IPS DF 6.9 (cell line): ENCODE measurements at regions not wholly inside any gene's neighbourhood (a gene's known extent, or its start where the extent isn't known, plus 50 kb on each side); places are given as distances from the start of the nearest gene placed in this dataset.

Source experiments
- DNase-seq: peaks from one replicate; pipeline ENCODE4 v3.0.0-alpha.2; 2013; ENCODE audit warnings: low read depth, low spot score
- H3K27ac ChIP-seq: one replicate; pipeline ENCODE4 v1.5.1; 2013; ENCODE audit warnings: low read length, control low read depth
- H3K27me3 ChIP-seq: 2 replicates; pipeline ENCODE4 v1.6.1; 2013; ENCODE audit warnings: mild to moderate bottlenecking, low read length; ENCODE audit not compliant: control insufficient read depth, insufficient read depth
- H3K36me3 ChIP-seq: 2 replicates; pipeline ENCODE4 v1.6.1; 2013; ENCODE audit warnings: low read length; ENCODE audit not compliant: control insufficient read depth, insufficient read depth
- H3K4me1 ChIP-seq: 2 replicates; pipeline ENCODE4 v1.6.1; 2013; ENCODE audit warnings: low read length; ENCODE audit not compliant: control insufficient read depth, insufficient read depth
- H3K4me3 ChIP-seq: 2 replicates; pipeline ENCODE4 v1.5.1; 2013; ENCODE audit warnings: mild to moderate bottlenecking, low read length
- H3K9me3 ChIP-seq: 2 replicates; pipeline ENCODE4 v1.6.1; 2013; ENCODE audit warnings: low read length, inconsistent platforms; ENCODE audit not compliant: control insufficient read depth, insufficient read depth
- WGBS: extraction: QIAGEN DNeasy Blood & Tissue Kit; methylation state at CpG from one replicate; pipeline ENCODE4 v1.1.7; 2013; ENCODE audit warnings: mixed read lengths, missing lambda C conversion rate; ENCODE audit not compliant: insufficient read length, insufficient coverage; 5-methylcytosine and 5-hydroxymethylcytosine counted together

DNA sequence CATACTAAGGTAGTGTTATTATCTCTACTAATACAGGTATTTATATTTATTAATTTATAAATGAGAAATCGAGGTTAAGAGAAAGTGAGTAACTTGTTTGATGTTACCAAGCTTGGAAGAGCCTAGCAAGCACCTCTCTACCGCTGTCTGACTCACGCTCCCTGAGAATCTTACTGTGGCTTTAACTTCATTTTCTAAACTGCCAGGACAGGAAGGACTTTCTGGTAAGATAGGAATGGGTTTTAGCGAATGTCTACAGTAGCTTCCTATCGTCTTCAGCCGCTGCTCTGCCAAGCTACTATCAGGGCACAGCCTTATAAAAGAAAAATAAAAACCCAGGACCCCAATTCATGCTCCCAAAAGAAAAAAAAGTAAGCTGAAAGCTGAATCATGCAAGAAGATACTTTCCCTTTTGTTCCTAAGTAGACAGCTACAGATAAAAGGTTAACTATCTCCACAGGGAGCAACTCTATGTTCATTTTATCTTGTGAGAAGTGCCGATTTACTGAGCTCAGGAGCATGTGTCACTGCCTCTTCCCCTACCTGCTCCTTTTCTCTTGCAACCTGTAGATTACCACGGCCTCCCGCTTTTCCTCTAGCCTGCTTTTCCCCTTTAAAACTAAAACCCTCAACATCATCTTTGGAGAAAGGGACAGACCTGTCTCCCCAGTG, 60.2 kb downstream of the THNSL1 start:
- no peaks in the 10 kb centered on the region for H3K9me3 ChIP-seq
- no peaks in the 10 kb centered on the region for H3K36me3 ChIP-seq
- H3K27me3 ChIP-seq: no peaks in the 10 kb centered on the region
- no peak for DNase-seq
- H3K27ac ChIP-seq: no peak overlapping the region
- no peaks in the 10 kb centered on the region; the same call in 1 of the 2 replicates for H3K4me1 ChIP-seq
- H3K4me3 ChIP-seq: no peak overlapping the region
- WGBS: 100% methylated on average over 1 of the region's 9 CpGs

DNA sequence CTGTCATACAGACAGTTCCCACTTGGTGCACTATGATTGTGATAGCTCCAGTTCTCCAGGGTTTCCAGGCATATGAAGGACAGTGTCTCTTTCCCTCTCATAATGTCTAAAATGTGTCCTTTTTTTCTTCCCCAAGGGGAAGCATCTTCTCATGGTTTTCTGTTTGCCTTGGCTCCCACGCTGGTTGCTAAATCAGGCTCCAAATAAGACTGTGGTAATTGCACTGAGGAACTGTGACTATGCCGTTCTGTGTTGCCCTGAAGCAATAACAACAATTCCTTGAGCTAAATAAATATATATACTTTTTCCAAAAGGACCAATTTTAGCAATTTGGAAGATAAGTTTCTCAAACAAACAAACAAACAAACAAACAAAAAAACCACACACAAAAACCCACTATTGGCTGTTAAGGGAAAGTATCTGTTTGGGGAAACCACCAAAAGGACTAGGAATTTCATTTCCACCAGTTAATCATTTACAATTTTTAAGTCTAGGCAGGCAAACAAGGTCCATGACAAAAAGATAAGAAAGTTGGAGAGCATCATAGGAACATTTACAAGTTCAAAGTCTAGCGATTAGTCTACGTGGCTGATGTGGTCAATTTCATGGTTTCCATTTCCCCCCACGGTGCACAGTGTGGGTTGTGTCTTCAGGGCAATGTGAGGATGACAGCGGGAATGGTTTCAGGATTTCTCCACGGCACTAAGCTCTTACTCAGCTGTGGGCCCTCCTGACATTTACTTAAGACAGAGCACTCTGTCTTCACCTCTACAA, 62.4 kb downstream of the THNSL1 start:
- H3K9me3 ChIP-seq: no peaks in the 10 kb centered on the region
- peaks cover 4% of the 10 kb centered on the region; the same call in 1 of the 2 replicates for H3K4me1 ChIP-seq
- H3K36me3 ChIP-seq: no peaks in the 10 kb centered on the region
- WGBS: no CpG with 5 or more reads among the region's 7 CpGs
- H3K27ac ChIP-seq: no peak overlapping the region
- no peak for DNase-seq
- no peak overlapping the region for H3K4me3 ChIP-seq
- no peaks in the 10 kb centered on the region for H3K27me3 ChIP-seq

- Histone ChIP-seq H3K4me1 (peaks cover 4% of the 10 kb centered on the region; the same call in 1 of the 2 replicates), H3K27me3 (no peaks in the 10 kb centered on the region), H3K9me3 (no peaks in the 10 kb centered on the region), H3K4me3 (no peak overlapping the region), H3K27ac (no peak overlapping the region), H3K36me3 (no peaks in the 10 kb centered on the region)
- DNase-seq: peak; percentile 50
- WGBS: no CpG with 5 or more reads among the region's 9 CpGs
Observed at GRCh38 chr10:25080880-25081581, 64.6 kb downstream of the THNSL1 start.

GRCh38 chr10:25082276-25083204, 66.1 kb downstream of the THNSL1 start:
- Histone ChIP-seq H3K27ac (no peak overlapping the region), H3K36me3 (no peaks in the 10 kb centered on the region)

DNA sequence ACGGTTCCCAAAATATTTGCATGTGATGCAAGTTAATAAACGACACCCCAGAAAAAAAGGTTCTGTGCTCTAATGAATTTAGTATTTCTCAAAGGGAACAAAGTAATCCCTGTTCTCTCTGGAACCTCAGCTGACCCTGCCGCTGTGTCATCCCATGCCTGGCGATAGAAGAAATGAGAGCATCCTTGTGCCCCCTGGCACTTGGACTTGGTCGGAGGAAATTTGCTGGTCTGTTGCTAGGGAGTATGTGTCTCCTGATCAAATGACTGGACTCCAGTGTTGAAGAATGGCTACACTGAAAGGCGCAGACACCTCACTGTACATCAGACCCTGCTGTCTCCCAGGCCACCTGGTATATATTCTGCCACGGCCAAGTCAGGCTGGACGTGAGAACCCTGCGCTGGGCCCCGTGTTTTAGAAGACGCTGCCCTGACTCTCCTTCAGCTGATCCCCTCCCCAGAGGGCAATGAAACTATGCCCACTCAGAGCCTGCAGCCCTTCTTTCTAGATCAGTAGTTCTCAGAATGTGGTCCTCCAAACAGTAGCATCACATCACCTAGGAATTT, 67.2 kb downstream of the THNSL1 start:
- WGBS: no CpG with 5 or more reads among the region's 11 CpGs
- H3K4me1 ChIP-seq: peaks cover 4% of the 10 kb centered on the region; the same call in 1 of the 2 replicates
- no peaks in the 10 kb centered on the region for H3K9me3 ChIP-seq
- no peaks in the 10 kb centered on the region for H3K36me3 ChIP-seq
- no peaks in the 10 kb centered on the region for H3K27me3 ChIP-seq
- H3K4me3 ChIP-seq: no peak overlapping the region
- no peak for DNase-seq
- no peak overlapping the region for H3K27ac ChIP-seq

More at GRCh38 chr10:25082276-25083204, 66.1 kb downstream of the THNSL1 start:
- H3K27me3 ChIP-seq: no peaks in the 10 kb centered on the region
- WGBS: no CpG with 5 or more reads among the region's 8 CpGs
- H3K4me1 ChIP-seq: peaks cover 4% of the 10 kb centered on the region; the same call in 1 of the 2 replicates
- DNase-seq: no peak
- H3K9me3 ChIP-seq: no peaks in the 10 kb centered on the region
- no peak overlapping the region for H3K4me3 ChIP-seq

DNA sequence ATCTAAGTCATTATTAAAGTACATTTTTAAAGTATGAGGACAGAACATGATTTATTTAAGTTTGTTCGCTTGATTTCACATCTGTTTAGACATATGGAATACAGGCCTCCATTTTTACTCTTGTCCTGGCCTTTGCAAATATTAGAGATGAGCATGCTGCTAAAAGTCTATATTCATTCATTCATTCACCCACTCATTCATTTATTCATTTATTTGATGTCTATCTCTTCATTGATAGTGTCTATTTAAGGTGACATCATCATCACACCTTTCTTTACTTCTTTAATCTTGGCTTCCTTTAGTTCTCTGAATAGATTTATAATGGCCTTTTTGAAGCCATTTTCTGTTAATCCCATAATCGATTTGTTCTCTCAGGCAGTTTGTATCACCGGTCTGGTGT, 68.0 kb downstream of the THNSL1 start:
- Histone ChIP-seq H3K4me3 (no peak overlapping the region), H3K9me3 (no peaks in the 10 kb centered on the region), H3K27me3 (no peaks in the 10 kb centered on the region), H3K27ac (no peak overlapping the region), H3K36me3 (no peaks in the 10 kb centered on the region), H3K4me1 (peaks cover 4% of the 10 kb centered on the region; the same call in 1 of the 2 replicates)
- no peak for DNase-seq
- no CpG with 5 or more reads among the region's 3 CpGs for WGBS

GRCh38 chr10:25094590-25094989, 78.2 kb downstream of the THNSL1 start:
- Histone ChIP-seq H3K4me3 (no peak overlapping the region), H3K4me1 (no peaks in the 10 kb centered on the region), H3K27ac (no peak overlapping the region), H3K36me3 (no peaks in the 10 kb centered on the region), H3K27me3 (no peaks in the 10 kb centered on the region), H3K9me3 (no peaks in the 10 kb centered on the region)
- no peak for DNase-seq

GRCh38 chr10:25097669-25098411, 77.0 kb upstream of the GPR158 start:
- DNase-seq: no peak
- no peaks in the 10 kb centered on the region for H3K27me3 ChIP-seq
- no peak overlapping the region for H3K4me3 ChIP-seq
- WGBS: no CpG with 5 or more reads among the region's 7 CpGs
- H3K36me3 ChIP-seq: no peaks in the 10 kb centered on the region
- 0 out of 2 replicates have a peak, but pooled peaks cover 2% of the 10 kb centered on the region for H3K4me1 ChIP-seq
- no peaks in the 10 kb centered on the region for H3K9me3 ChIP-seq
- no peak overlapping the region for H3K27ac ChIP-seq

GRCh38 chr10:25100141-25100540, 74.7 kb upstream of the GPR158 start:
- Histone ChIP-seq H3K9me3 (no peaks in the 10 kb centered on the region), H3K4me3 (no peak overlapping the region), H3K27me3 (no peaks in the 10 kb centered on the region), H3K4me1 (0 out of 2 replicates have a peak, but pooled peaks cover 2% of the 10 kb centered on the region), H3K27ac (no peak overlapping the region), H3K36me3 (no peaks in the 10 kb centered on the region)
- whole genome bisulfite sequencing: no CpG with 5 or more reads among the region's 3 CpGs
- DNase-seq: no peak
